Skeletal muscle tissue (tissue), 3 donors: ENCODE measurements at regions not wholly inside any gene's neighbourhood (a gene's known extent, or its start where the extent isn't known, plus 50 kb on each side); places are given as distances from the start of the nearest gene placed in this dataset.
A peak's percentile ranks its signal among the peaks of the same experiment; 100 is the strongest.

Source experiments
- H3K27ac ChIP-seq: one replicate; pipeline ENCODE4 v1.7.0; 2013; ENCODE audit warnings: mild to moderate bottlenecking, low read depth, low read length, inconsistent platforms
- H3K27me3 ChIP-seq, 3 donors: one replicate each; pipeline ENCODE4 v1.7.0; 2013; ENCODE audit warnings: low read length in 3 of 3; ENCODE audit not compliant: control insufficient read depth in 3 of 3, insufficient read depth in 3 of 3
- H3K36me3 ChIP-seq, 3 donors: one replicate each; pipeline ENCODE4 v1.7.0; 2013; ENCODE audit warnings: low read length in 3 of 3; ENCODE audit not compliant: control insufficient read depth in 3 of 3, insufficient read depth in 3 of 3
- H3K4me1 ChIP-seq, 3 donors: one replicate each; pipeline ENCODE4 v1.7.0; 2013; ENCODE audit warnings: low read length in 3 of 3, mild to moderate bottlenecking in 3 of 3; ENCODE audit not compliant: control insufficient read depth in 3 of 3, insufficient read depth in 3 of 3
- H3K4me3 ChIP-seq, 3 donors: one replicate each; pipeline ENCODE4 v1.7.0; 2013; ENCODE audit warnings: low read length in 3 of 3
- H3K9ac ChIP-seq, 3 donors: one replicate each; pipeline ENCODE4 v1.7.0; 2013; ENCODE audit warnings: low read length in 3 of 3, mild to moderate bottlenecking in 3 of 3, moderate library complexity in 2 of 3, low read depth in 1 of 3
- H3K9me3 ChIP-seq, 3 donors: one replicate each; pipeline ENCODE4 v1.7.0; 2013; ENCODE audit warnings: low read length in 3 of 3; ENCODE audit not compliant: control insufficient read depth in 3 of 3
- donor health status: Osteomylitis.

GRCh38 chr22:27474711-27475547 lies 326.6 kb downstream of the MN1 start:
- no peak overlapping the region for H3K27ac ChIP-seq
- no peak overlapping the region for H3K4me3 ChIP-seq
- no peak overlapping the region for H3K9ac ChIP-seq
- H3K4me1 ChIP-seq = peaks cover 3 to 23% (median 23%) of the 10 kb centered on the region in 3 donors
- peaks cover 2 to 3% (median 3%) of the 10 kb centered on the region in 3 donors for H3K27me3 ChIP-seq
- no peaks in the 10 kb centered on the region for H3K36me3 ChIP-seq
- no peaks in the 10 kb centered on the region for H3K9me3 ChIP-seq

GRCh38 chr22:27475548-27475897 lies 326.0 kb downstream of the MN1 start:
- H3K9ac ChIP-seq = peak overlapping the region in 2 of 3 donors; percentile 8 to 28
- H3K4me3 ChIP-seq = no peak overlapping the region
- H3K27ac ChIP-seq = no peak overlapping the region
- H3K27me3 ChIP-seq = peaks cover 2 to 3% (median 3%) of the 10 kb centered on the region in 3 donors
- peaks cover 3 to 23% (median 23%) of the 10 kb centered on the region in 3 donors for H3K4me1 ChIP-seq
- H3K36me3 ChIP-seq = no peaks in the 10 kb centered on the region
- no peaks in the 10 kb centered on the region for H3K9me3 ChIP-seq

GRCh38 chr22:27476318-27476717 lies 325.2 kb downstream of the MN1 start:
- no peaks in the 10 kb centered on the region for H3K9me3 ChIP-seq
- H3K9ac ChIP-seq = no peak overlapping the region
- H3K4me1 ChIP-seq = peaks cover 3 to 23% (median 23%) of the 10 kb centered on the region in 3 donors
- no peak overlapping the region for H3K27ac ChIP-seq
- no peak overlapping the region for H3K4me3 ChIP-seq
- H3K27me3 ChIP-seq = peaks cover 2 to 3% (median 3%) of the 10 kb centered on the region in 3 donors
- no peaks in the 10 kb centered on the region for H3K36me3 ChIP-seq

GRCh38 chr22:27476729-27477128 lies 324.8 kb downstream of the MN1 start:
- Histone ChIP-seq H3K4me3 (no peak overlapping the region), H3K9me3 (no peaks in the 10 kb centered on the region), H3K27me3 (peaks cover 2 to 3% (median 3%) of the 10 kb centered on the region in 3 donors), H3K4me1 (peaks cover 3 to 23% (median 23%) of the 10 kb centered on the region in 3 donors), H3K27ac (no peak overlapping the region), H3K9ac (no peak overlapping the region), H3K36me3 (no peaks in the 10 kb centered on the region)

GRCh38 chr22:27477171-27477570 lies 324.4 kb downstream of the MN1 start:
- H3K27ac ChIP-seq = no peak overlapping the region
- H3K9me3 ChIP-seq = no peaks in the 10 kb centered on the region
- H3K27me3 ChIP-seq = peaks cover 2 to 3% (median 3%) of the 10 kb centered on the region in 3 donors
- H3K36me3 ChIP-seq = no peaks in the 10 kb centered on the region
- no peak overlapping the region for H3K4me3 ChIP-seq
- peaks cover 3 to 23% (median 23%) of the 10 kb centered on the region in 3 donors for H3K4me1 ChIP-seq
- no peak overlapping the region for H3K9ac ChIP-seq

- Histone ChIP-seq H3K27ac (no peak overlapping the region), H3K4me3 (no peak overlapping the region), H3K27me3 (peaks cover 1 to 10% (median 9%) of the 10 kb centered on the region in 3 donors), H3K4me1 (peaks cover 0 to 14% (median 12%) of the 10 kb centered on the region in 3 donors), H3K9me3 (no peaks in the 10 kb centered on the region), H3K36me3 (no peaks in the 10 kb centered on the region), H3K9ac (no peak overlapping the region)
Observed at GRCh38 chr22:27480487-27480886, 321.1 kb downstream of the MN1 start.

- H3K4me1 ChIP-seq = no peaks in the 10 kb centered on the region
- no peaks in the 10 kb centered on the region for H3K9me3 ChIP-seq
- no peak overlapping the region for H3K9ac ChIP-seq
- H3K4me3 ChIP-seq = no peak overlapping the region
- peaks cover 0 to 12% (median 9%) of the 10 kb centered on the region in 3 donors for H3K27me3 ChIP-seq
- no peaks in the 10 kb centered on the region for H3K36me3 ChIP-seq
- no peak overlapping the region for H3K27ac ChIP-seq
Observed at GRCh38 chr22:27482402-27482801, 319.2 kb downstream of the MN1 start.

GRCh38 chr22:27483095-27483785 lies 318.3 kb downstream of the MN1 start:
- H3K27ac ChIP-seq = no peak overlapping the region
- H3K36me3 ChIP-seq = no peaks in the 10 kb centered on the region
- H3K9me3 ChIP-seq = no peaks in the 10 kb centered on the region
- no peak overlapping the region for H3K4me3 ChIP-seq
- no peaks in the 10 kb centered on the region for H3K4me1 ChIP-seq
- no peak overlapping the region for H3K9ac ChIP-seq
- peaks cover 0 to 12% (median 9%) of the 10 kb centered on the region in 3 donors for H3K27me3 ChIP-seq

GRCh38 chr22:27485842-27486241 lies 315.7 kb downstream of the MN1 start:
- Histone ChIP-seq H3K27ac (no peak overlapping the region), H3K36me3 (no peaks in the 10 kb centered on the region), H3K9me3 (no peaks in the 10 kb centered on the region), H3K4me3 (no peak overlapping the region), H3K4me1 (peaks cover 5 to 15% (median 14%) of the 10 kb centered on the region in 3 donors), H3K27me3 (peaks cover 0 to 10% (median 9%) of the 10 kb centered on the region in 3 donors), H3K9ac (no peak overlapping the region)
